NCI-H1092 (cell line): ENCODE measurements at regions not wholly inside any gene's neighbourhood (a gene's known extent, or its start where the extent isn't known, plus 50 kb on each side); places are given as distances from the start of the nearest gene placed in this dataset.

Source experiments
- DNase-seq: peaks from one replicate; lab custom pipeline; 2025; lab: John Stamatoyannopoulos, UW

GRCh38 chr9:69955536-69956355, 87.9 kb upstream of the MAMDC2 start:
- no peak for DNase-seq

GRCh38 chr9:69961843-69962242, 81.8 kb upstream of the MAMDC2 start:
- no peak for DNase-seq

GRCh38 chr9:69963803-69964202, 79.8 kb upstream of the MAMDC2 start:
- DNase-seq = no peak

- no peak for DNase-seq
Measured at GRCh38 chr9:69964446-69964845, 79.2 kb upstream of the MAMDC2 start.

GRCh38 chr9:69965416-69966145, 78.1 kb upstream of the MAMDC2 start:
- DNase-seq = no peak

- DNase-seq = no peak
Measured at GRCh38 chr9:69967344-69967743, 76.3 kb upstream of the MAMDC2 start.

- DNase-seq = no peak
Measured at GRCh38 chr9:69970001-69970533, 73.6 kb upstream of the MAMDC2 start.

GRCh38 chr9:69971643-69972449, 71.8 kb upstream of the MAMDC2 start:
- DNase-seq = peak; percentile 45

- no peak for DNase-seq
Measured at GRCh38 chr9:69975681-69976080, 68.0 kb upstream of the MAMDC2 start.

GRCh38 chr9:69976152-69976551, 67.5 kb upstream of the MAMDC2 start:
- no peak for DNase-seq

- DNase-seq = no peak
Measured at GRCh38 chr9:69980041-69980440, 63.6 kb upstream of the MAMDC2 start.

- DNase-seq = no peak
Measured at GRCh38 chr9:69980591-69980990, 63.1 kb upstream of the MAMDC2 start.

- no peak for DNase-seq
Measured at GRCh38 chr9:69981686-69982445, 61.8 kb upstream of the MAMDC2 start.

- DNase-seq = no peak
Measured at GRCh38 chr9:69984831-69985230, 58.8 kb upstream of the MAMDC2 start.

GRCh38 chr9:69985971-69986370, 57.7 kb upstream of the MAMDC2 start:
- no peak for DNase-seq

GRCh38 chr9:69986970-69987369, 56.7 kb upstream of the MAMDC2 start:
- no peak for DNase-seq

- DNase-seq = no peak
Measured at GRCh38 chr9:69987457-69987856, 56.2 kb upstream of the MAMDC2 start.

GRCh38 chr9:69993110-69993509, 50.5 kb upstream of the MAMDC2 start:
- DNase-seq = peak; percentile 55
